CD14-positive monocyte (primary cell): ENCODE measurements at regions not wholly inside any gene's neighbourhood (a gene's known extent, or its start where the extent isn't known, plus 50 kb on each side); places are given as distances from the start of the nearest gene placed in this dataset.
A peak's percentile ranks its signal among the peaks of the same experiment; 100 is the strongest.

Experiments
- DNase-seq, 3 donors: peaks; one replicate each; pipeline ENCODE4 v3.0.0-alpha.2; 2011 to 2022
- H2AFZ ChIP-seq: 2 replicates; pipeline ENCODE4 v1.6.0; 2012; ENCODE audit warnings: mild to moderate bottlenecking, low read depth, low read length, inconsistent platforms; ENCODE audit not compliant: insufficient read depth, poor library complexity, severe bottlenecking
- H3K27ac ChIP-seq, 2 donors: 1 replicate in 1 of 2; 2 replicates in 1 of 2; pipeline ENCODE4 v1.5.1; 2012 to 2013; ENCODE audit warnings: low read length in 2 of 2, control low read depth in 1 of 2, inconsistent platforms in 1 of 2, low read depth in 1 of 2, mild to moderate bottlenecking in 1 of 2
- H3K27me3 ChIP-seq, 2 donors: one replicate each; pipeline versions ENCODE4 v1.6.0 to v1.6.1; 2011 to 2013; ENCODE audit warnings: low read length in 2 of 2; ENCODE audit not compliant: control insufficient read depth in 2 of 2, insufficient read depth in 2 of 2
- H3K36me3 ChIP-seq, 2 donors: replicated peaks in 1 of 2; 1 replicate in 1 of 2; 2 replicates in 1 of 2; pipeline versions ENCODE4 v1.5.1 to v1.6.1; 2012 to 2013; ENCODE audit warnings: low read length in 2 of 2, control low read depth in 1 of 2, inconsistent platforms in 1 of 2, mild to moderate bottlenecking in 1 of 2; ENCODE audit not compliant: insufficient read depth in 2 of 2, control insufficient read depth in 1 of 2
- H3K4me1 ChIP-seq, 2 donors: 1 replicate in 1 of 2; 2 replicates in 1 of 2; pipeline versions ENCODE4 v1.5.1 to v1.6.1; 2012 to 2013; ENCODE audit warnings: low read length in 2 of 2, control low read depth in 1 of 2, inconsistent platforms in 1 of 2, mild to moderate bottlenecking in 1 of 2, moderate library complexity in 1 of 2; ENCODE audit not compliant: insufficient read depth in 2 of 2, control insufficient read depth in 1 of 2
- H3K4me2 ChIP-seq: replicated peaks from 2 replicates; pipeline ENCODE3; 2012; ENCODE audit warnings: low read length, moderate library complexity, mild to moderate bottlenecking; ENCODE audit not compliant: poor library complexity, severe bottlenecking; ENCODE audit errors: extremely low read depth
- H3K4me3 ChIP-seq, 3 experiments: fragments of 200-600 bp in 1 of 3; sonication (generic) in 1 of 3; replicated peaks in 1 of 3; 1 replicate in 2 of 3; 2 replicates in 1 of 3; pipeline ENCODE4 v1.5.1; 2011 to 2013; ENCODE audit warnings: low read length in 3 of 3, mild to moderate bottlenecking in 3 of 3, control low read depth in 2 of 3, low read depth in 2 of 3, inconsistent platforms in 1 of 3, moderate library complexity in 1 of 3
- H3K79me2 ChIP-seq: 2 replicates; pipeline ENCODE4 v1.6.0; 2012; ENCODE audit warnings: mild to moderate bottlenecking, control low read depth, inconsistent platforms, low read length, moderate library complexity; ENCODE audit not compliant: insufficient read depth
- H3K9ac ChIP-seq: 2 replicates; pipeline ENCODE4 v1.6.0; 2017; ENCODE audit warnings: low read length, mild to moderate bottlenecking; ENCODE audit not compliant: insufficient read depth, poor library complexity, severe bottlenecking
- H3K9me3 ChIP-seq, 2 donors: replicated peaks in 1 of 2; 1 replicate in 1 of 2; 2 replicates in 1 of 2; pipeline versions ENCODE4 v1.5.1 to v1.6.1; 2012 to 2013; ENCODE audit warnings: low read length in 2 of 2, control low read depth in 1 of 2; ENCODE audit not compliant: control insufficient read depth in 1 of 2, insufficient read depth in 1 of 2
- H4K20me1 ChIP-seq: 2 replicates; pipeline ENCODE4 v1.6.0; 2012; ENCODE audit warnings: mild to moderate bottlenecking, low read length, control low read depth, moderate library complexity; ENCODE audit not compliant: insufficient read depth
- H3K27ac Mint-ChIP-seq, 7 donors: one replicate each; pipeline ENCODE4 v1.8.0; 2020; ENCODE audit warnings: mild to moderate bottlenecking in 7 of 7, mixed read lengths in 7 of 7, moderate library complexity in 6 of 7, inconsistent platforms in 2 of 7
- H3K27me3 Mint-ChIP-seq, 3 donors: one replicate each; pipeline ENCODE4 v1.8.0; 2021 to 2022; ENCODE audit warnings: low read depth in 3 of 3, mild to moderate bottlenecking in 3 of 3, mixed read lengths in 3 of 3, moderate library complexity in 3 of 3, inconsistent platforms in 1 of 3
- H3K36me3 Mint-ChIP-seq, 2 donors: one replicate each; pipeline ENCODE4 v1.8.0; 2020; ENCODE audit warnings: mixed read lengths in 2 of 2, inconsistent platforms in 1 of 2, mild to moderate bottlenecking in 1 of 2
- H3K4me1 Mint-ChIP-seq: one replicate; pipeline ENCODE4 v1.8.0; 2020; ENCODE audit warnings: mild to moderate bottlenecking, mixed read lengths
- H3K4me3 Mint-ChIP-seq, 2 donors: one replicate each; pipeline ENCODE4 v1.8.0; 2020; ENCODE audit warnings: mild to moderate bottlenecking in 2 of 2, mixed read lengths in 2 of 2, moderate library complexity in 1 of 2
- H3K9me3 Mint-ChIP-seq, 7 donors: one replicate each; pipeline ENCODE4 v1.8.0; 2020 to 2022; ENCODE audit warnings: mixed read lengths in 7 of 7, mild to moderate bottlenecking in 6 of 7, moderate library complexity in 6 of 7, inconsistent platforms in 2 of 7
- CTCF ChIP-seq: fragments of 200-600 bp; IDR thresholded peaks from one replicate; pipeline ENCODE4 v1.8.0; 2022; ENCODE audit warnings: antibody characterized with exemption, mild to moderate bottlenecking
- WGBS: methylation state at CpG from one replicate; pipeline ENCODE4 v1.1.5; 2013; ENCODE audit warnings: missing lambda C conversion rate; ENCODE audit not compliant: insufficient coverage; 5-methylcytosine and 5-hydroxymethylcytosine counted together
- intact Hi-C, 2 donors: fragments of 100-400 bp; cut with micrococcal nuclease; formaldehyde crosslinking; loops; one replicate each; pipeline versions ENCODE4 v1.15.0 to v1.15.1; 2023

- H3K9me3 Mint-ChIP-seq = peaks cover 0 to 12% (median 0%) of the 10 kb centered on the region in 7 donors
- Histone ChIP-seq H3K4me3 (no peak overlapping the region), H3K9ac (no peak overlapping the region), H3K36me3 (no peaks in the 10 kb centered on the region), H3K79me2 (no peaks in the 10 kb centered on the region), H2AFZ (no peak overlapping the region), H3K4me1 (peaks cover 25 to 27% of the 10 kb centered on the region in 2 donors), H3K27me3 (no peaks in the 10 kb centered on the region), H3K27ac (no peak overlapping the region), H3K4me2 (no peak overlapping the region), H4K20me1 (no peaks in the 10 kb centered on the region), H3K9me3 (no peaks in the 10 kb centered on the region)
- H3K27ac Mint-ChIP-seq = no peak overlapping the region
- H3K36me3 Mint-ChIP-seq = no peaks in the 10 kb centered on the region
- no peak for TF ChIP-seq CTCF
- peaks cover 36% of the 10 kb centered on the region for H3K4me1 Mint-ChIP-seq
- no peak overlapping the region for H3K4me3 Mint-ChIP-seq
- WGBS = 86% methylated on average over 5 of the region's 7 CpGs
- intact Hi-C loops = no loop called here
- H3K27me3 Mint-ChIP-seq = peaks cover 0 to 6% (median 3%) of the 10 kb centered on the region in 3 donors
- DNase-seq = no peak
Observed at GRCh38 chr4:10175626-10176025, 59.0 kb upstream of the WDR1 start.

- Mint-ChIP-seq H3K4me3 (no peak overlapping the region), H3K4me1 (peaks cover 26% of the 10 kb centered on the region), H3K27ac (peak overlapping the region in 4 of 7 donors; percentile 13 to 68 (median 50)), H3K36me3 (no peaks in the 10 kb centered on the region), H3K27me3 (peaks cover 0 to 3% (median 0%) of the 10 kb centered on the region in 3 donors), H3K9me3 (peaks cover 0 to 8% (median 0%) of the 10 kb centered on the region in 7 donors)
- no peak overlapping the region for H3K4me2 ChIP-seq
- peak overlapping the region in 1 of 3 experiments; percentile 3 for H3K4me3 ChIP-seq
- TF ChIP-seq CTCF = no peak
- H3K36me3 ChIP-seq = no peaks in the 10 kb centered on the region
- DNase-seq = no peak
- no peaks in the 10 kb centered on the region for H3K79me2 ChIP-seq
- no peaks in the 10 kb centered on the region for H3K9me3 ChIP-seq
- no peak overlapping the region for H3K27ac ChIP-seq
- peaks cover 17% of the 10 kb centered on the region in 2 donors for H3K4me1 ChIP-seq
- no peaks in the 10 kb centered on the region for H4K20me1 ChIP-seq
- WGBS = 89% methylated on average over 5 of the region's 10 CpGs
- no peak overlapping the region for H3K9ac ChIP-seq
- no peaks in the 10 kb centered on the region for H3K27me3 ChIP-seq
- H2AFZ ChIP-seq = no peak overlapping the region
- intact Hi-C loops = no loop called here
Observed at GRCh38 chr4:10173754-10174749, 57.5 kb upstream of the WDR1 start.
